ENCODE measurements at regions not wholly inside any gene's neighbourhood (a gene's known extent, or its start where the extent isn't known, plus 50 kb on each side); places are given as distances from the start of the nearest gene placed in this dataset.

DNA sequence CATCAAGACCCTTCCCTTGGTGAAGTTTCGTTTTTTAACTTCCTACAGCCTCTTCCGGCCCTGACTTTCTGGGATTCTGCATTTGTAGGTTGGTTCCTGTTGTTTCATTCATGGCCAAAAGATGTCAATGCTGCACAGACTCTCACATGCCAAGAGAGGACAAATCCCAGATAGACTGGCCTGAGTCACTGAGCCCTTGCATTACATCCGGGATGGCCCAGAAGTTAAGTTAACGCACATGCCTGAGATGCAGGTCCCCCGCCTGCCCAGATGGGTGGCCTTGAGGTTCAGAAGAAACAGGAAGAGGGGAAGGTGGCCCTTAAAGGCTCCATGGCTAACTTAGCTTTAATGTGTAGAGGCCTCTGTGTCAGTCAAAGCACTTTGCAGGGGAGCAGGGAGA, 51.6 kb upstream of the SRGAP3 start:
- DNase-seq (ENCODE audit: low spot score), result no peak

DNA sequence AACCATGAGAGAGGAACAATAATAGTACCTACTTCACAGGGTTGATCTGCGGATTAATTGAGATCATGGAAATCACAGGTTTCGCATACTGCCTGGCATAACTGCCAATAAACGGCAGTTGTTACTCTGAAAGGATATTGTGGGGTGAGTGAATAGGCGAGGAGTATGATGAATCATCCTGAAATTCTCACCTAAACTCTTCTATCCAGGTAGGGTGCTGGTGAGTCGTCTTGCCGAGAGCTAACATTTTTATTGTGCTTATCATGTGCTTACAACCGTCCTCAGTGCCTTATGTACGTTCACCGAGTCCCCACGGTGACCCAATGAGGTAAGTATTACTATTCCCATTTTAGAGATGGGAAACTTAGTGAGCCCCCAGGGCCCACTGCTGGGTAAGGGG, 52.4 kb upstream of the SRGAP3 start:
- DNase-seq (ENCODE audit: low spot score), result no peak

DNA sequence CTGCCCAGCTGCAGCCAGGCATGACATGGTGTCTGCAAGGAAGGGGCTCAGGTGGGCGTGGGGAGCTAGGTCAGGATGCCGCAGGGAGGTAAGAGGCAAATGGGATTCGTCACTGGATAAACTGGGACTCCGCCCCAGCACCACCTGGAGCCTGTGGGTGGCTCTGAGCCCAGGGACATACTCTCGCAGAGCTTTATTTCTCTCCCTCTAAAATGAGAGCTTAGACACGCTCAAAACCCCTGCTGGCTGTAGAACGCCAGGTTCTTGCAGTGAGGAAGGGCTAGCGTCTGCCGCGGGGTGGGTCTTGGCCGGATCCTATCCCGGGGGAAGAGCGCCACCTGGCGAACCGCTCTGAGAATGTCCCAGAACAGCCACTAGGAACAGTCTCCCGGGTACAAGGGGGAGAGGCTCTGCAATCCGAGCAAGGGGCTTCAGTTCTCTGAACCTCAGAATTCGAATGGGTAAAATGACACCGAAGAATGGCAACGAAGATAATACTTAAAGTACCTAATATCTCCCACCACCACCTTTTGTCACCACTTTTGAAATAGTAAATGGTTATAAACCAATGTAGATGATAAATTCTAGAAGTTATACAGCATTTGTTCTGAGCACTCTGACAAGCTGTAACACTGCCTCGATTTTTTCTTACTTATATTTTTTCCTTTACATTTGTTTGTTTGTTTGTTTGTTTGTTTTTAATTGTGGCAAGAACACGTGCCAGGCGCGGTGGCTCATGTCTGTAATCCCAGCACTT, 53.2 kb upstream of the SRGAP3 start:
- peak; percentile 55 for DNase-seq (ENCODE audit: low spot score)

DNA sequence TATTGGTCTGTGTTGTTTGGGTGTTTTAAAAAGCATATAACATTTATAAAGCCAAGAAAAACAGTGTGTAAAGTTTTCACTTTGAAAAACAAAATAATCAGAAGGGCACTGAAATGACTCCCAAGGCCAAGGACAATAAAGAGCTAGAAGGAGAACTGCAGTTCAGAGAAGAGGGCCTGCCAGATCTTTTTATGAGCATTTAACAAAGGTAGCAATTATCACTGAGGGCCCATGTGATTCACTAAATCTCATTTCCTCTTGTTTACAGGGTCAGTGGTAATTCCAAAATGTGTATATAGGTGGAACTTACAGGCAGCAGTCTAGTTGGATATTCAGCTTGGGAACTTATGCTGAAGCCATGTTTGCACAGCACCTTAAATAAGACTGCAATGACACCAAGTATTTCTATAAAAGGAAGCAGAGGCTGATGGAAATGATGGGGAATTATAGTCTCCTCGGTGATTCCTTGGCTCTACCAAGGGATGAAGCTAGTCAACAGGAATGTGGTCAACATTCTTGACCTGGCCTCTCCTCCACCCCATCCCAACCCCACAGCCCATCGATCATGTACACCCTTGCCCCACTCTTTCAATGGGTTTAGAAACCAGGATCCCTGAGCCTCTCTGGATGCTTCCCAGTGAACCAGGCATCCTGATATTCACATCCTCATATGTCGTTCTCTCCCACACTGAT, 54.4 kb upstream of the THUMPD3 start:
- DNase-seq (ENCODE audit: low spot score), result no peak

DNA sequence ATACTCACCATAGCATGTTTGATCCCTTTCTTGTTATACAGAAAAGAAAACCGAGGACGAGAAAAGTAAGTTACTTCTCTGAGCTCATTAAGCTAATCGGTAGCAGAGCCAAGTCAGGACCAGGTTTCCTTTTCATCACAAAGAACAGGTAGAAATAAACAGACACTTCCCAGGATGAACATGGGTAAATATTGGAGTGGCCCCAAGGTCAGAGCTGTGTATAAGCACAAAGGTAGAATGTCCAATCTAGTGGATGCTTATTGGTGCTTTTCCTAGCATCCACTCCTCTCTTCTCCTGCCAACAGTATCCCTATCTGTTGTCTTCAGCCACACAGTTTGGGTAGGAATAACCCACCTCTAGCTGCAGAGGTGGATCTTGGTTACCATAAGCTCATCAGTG, 52.8 kb upstream of the THUMPD3 start:
- no peak for DNase-seq (ENCODE audit: low spot score)

DNA sequence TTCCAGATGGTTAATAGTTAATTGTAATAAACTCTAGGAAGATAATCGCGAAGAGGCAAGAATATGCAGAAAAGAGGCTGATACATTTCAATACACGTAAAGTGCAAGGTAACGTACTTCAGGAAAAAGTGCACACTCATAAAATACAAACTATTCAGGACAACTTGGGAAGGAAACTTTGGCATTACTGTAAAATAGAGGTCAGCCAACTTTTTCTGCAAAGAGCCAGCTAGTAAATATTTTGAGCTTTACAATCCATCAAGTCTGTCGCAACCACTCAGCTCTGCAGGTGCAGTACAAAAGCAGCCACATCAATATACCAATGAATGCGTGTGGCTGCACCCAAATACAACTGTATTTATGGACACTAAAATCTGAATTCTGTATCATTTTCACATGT, 51.6 kb upstream of the THUMPD3 start:
- DNase-seq (ENCODE audit: low spot score), result no peak

Data from hematopoietic multipotent progenitor cell treated with erythropoietin and hydrocortisone succinate and interleukin-3 and kit ligand, for 15 days (in vitro differentiated cells).